ENCODE measurements at regions not wholly inside any gene's neighbourhood (a gene's known extent, or its start where the extent isn't known, plus 50 kb on each side); places are given as distances from the start of the nearest gene placed in this dataset.

DNA sequence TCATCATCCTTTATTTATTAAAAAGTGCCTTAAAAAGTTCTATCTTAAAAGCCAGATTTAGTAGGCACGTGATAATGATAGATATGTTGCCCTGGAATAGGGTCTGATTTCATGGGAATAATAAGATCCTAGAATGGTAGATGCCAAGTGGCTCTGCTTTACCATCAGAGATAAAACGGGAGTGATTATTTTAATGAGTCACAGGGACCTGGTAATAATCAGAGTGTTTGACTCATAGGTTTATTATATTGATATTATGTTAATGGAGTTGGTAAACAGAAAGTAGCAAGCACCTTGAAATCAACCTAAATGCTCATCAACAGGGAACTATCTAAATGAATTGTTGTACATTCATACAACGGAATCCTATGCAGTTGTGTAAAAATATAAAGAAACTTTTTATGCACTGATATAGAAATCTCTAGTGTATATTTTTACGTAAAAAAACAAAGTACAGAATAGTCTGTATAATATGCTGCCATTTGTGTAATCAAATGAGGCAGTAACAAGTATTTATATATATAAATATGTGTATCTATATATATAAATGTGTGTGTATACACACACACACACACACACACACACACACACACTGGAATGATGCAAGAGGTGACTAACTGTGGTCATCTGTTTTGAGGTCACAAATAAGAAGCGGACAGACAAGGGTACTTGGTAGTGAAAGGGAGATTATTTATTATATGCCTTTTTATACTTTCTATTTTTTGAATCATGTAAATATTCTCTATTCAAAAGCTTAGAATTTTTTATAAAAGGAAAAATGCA is 78.6 kb upstream of the DYNC1I1 start:
- CTCF ChIA-PET = interaction anchor here (0.6 to 10.5 kb wide), 6 partner anchors 30 to 905 kb away, joined by 3 to 655 read pairs (median 6); no protein-coding TSS in a partner anchor

More for the DNA sequence above, 78.6 kb upstream of the DYNC1I1 start:
- Histone ChIP-seq H2AFZ (ENCODE audit: control insufficient read depth, low read depth, low read length) (no peak overlapping the region), H3K4me2 (ENCODE audit: control insufficient read depth, insufficient read depth) (no peak overlapping the region), H3K4me1 (ENCODE audit: control insufficient read depth, insufficient read depth, low read length) (no peaks in the 10 kb centered on the region), H3K27me3 (replicated peaks in 1 of 2; ENCODE audit: control insufficient read depth in 2 of 2, insufficient read depth in 2 of 2, low read length in 1 of 2) (no peaks in the 10 kb centered on the region), H3K36me3 (ENCODE audit: control insufficient read depth in 2 of 2, insufficient read depth in 2 of 2, low read length in 1 of 2) (no peaks in the 10 kb centered on the region), H3K79me2 (ENCODE audit: control insufficient read depth, insufficient read depth, low read length) (no peaks in the 10 kb centered on the region), H3K4me3 (no peak overlapping the region), H4K20me1 (ENCODE audit: control insufficient read depth, insufficient read depth) (no peaks in the 10 kb centered on the region), H3K27ac (ENCODE audit: control insufficient read depth, insufficient read depth) (no peak overlapping the region), H3K9me3 (replicated peaks; ENCODE audit: control insufficient read depth, insufficient read depth, low read length) (no peaks in the 10 kb centered on the region), H3K9ac (ENCODE audit: control insufficient read depth, insufficient read depth, low read length) (no peak overlapping the region)
- in situ Hi-C loops (cut with MboI) = loop anchor here (25.0 kb wide), 1 partner anchor 1256 kb away; no protein-coding TSS in a partner anchor
- RAD21 ChIA-PET (ENCODE audit: unreplicated experiment) = interaction anchor here (1.1 to 8.6 kb wide), 2 partner anchors 166 to 182 kb away, joined by 3 to 207 read pairs; no protein-coding TSS in a partner anchor
- ATAC-seq = no peak
- DNase-seq (ENCODE audit: low read depth, low spot score) = no peak
- SMC1A ChIA-PET (ENCODE audit: uncharacterized antibody, unreplicated experiment) = interaction anchor here (0.6 to 10.3 kb wide), 6 partner anchors 21 to 215 kb away, joined by 3 to 448 read pairs (median 5); no protein-coding TSS in a partner anchor
- BruUV-seq (replicated peaks) = no TSS peak
- WGBS (ENCODE audit: insufficient coverage, insufficient replicate concordance, low lambda C conversion rate, missing lambda C conversion rate) = 17% methylated on average over 5 of the region's 5 CpGs
- FAIRE-seq = no peak
- TF ChIP-seq, protein P1, sequence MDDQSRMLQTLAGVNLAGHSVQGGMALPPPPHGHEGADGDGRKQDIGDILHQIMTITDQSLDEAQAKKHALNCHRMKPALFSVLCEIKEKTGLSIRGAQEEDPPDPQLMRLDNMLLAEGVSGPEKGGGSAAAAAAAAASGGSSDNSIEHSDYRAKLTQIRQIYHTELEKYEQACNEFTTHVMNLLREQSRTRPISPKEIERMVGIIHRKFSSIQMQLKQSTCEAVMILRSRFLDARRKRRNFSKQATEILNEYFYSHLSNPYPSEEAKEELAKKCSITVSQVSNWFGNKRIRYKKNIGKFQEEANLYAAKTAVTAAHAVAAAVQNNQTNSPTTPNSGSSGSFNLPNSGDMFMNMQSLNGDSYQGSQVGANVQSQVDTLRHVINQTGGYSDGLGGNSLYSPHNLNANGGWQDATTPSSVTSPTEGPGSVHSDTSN (IDR thresholded peaks at IDR 0.05; ENCODE audit: insufficient replicate concordance, low read depth, low read length) = no peak
- no peak for TF ChIP-seq ZZZ3 (IDR thresholded peaks at IDR 0.05; ENCODE audit: control insufficient read depth, insufficient read length, low read depth)
- TF ChIP-seq CHD4 (IDR thresholded peaks at IDR 0.05) = no peak
- no peak for TF ChIP-seq ZBED1 (IDR thresholded peaks at IDR 0.05; ENCODE audit: borderline replicate concordance)
- TF ChIP-seq NFIC (IDR thresholded peaks at IDR 0.05; ENCODE audit: low read depth, low read length) = no peak
- TF ChIP-seq, protein P2, sequence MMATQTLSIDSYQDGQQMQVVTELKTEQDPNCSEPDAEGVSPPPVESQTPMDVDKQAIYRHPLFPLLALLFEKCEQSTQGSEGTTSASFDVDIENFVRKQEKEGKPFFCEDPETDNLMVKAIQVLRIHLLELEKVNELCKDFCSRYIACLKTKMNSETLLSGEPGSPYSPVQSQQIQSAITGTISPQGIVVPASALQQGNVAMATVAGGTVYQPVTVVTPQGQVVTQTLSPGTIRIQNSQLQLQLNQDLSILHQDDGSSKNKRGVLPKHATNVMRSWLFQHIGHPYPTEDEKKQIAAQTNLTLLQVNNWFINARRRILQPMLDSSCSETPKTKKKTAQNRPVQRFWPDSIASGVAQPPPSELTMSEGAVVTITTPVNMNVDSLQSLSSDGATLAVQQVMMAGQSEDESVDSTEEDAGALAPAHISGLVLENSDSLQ (IDR thresholded peaks at IDR 0.05) = no peak
- no peak for TF ChIP-seq ETV6 (conservative IDR thresholded peaks at IDR 0.05 in 1 of 2, IDR thresholded peaks at IDR 0.05 in 1 of 2; ENCODE audit: borderline replicate concordance in 1 of 2, low read depth in 1 of 2)
- no peak for TF ChIP-seq ZNF622 (IDR thresholded peaks at IDR 0.05)
- no peak for TF ChIP-seq POU2F2 (IDR thresholded peaks at IDR 0.05; ENCODE audit: borderline replicate concordance, low read depth, low read length)
- no peak for TF ChIP-seq EED (IDR thresholded peaks at IDR 0.05; ENCODE audit: low read depth)
- no peak for TF ChIP-seq RBBP5 (conservative IDR thresholded peaks at IDR 0.05)
- no peak for TF ChIP-seq RUNX3 (IDR thresholded peaks at IDR 0.05; ENCODE audit: low read length)
- TF ChIP-seq HCFC1 (IDR thresholded peaks at IDR 0.05; ENCODE audit: low read length) = no peak
- TF ChIP-seq YBX1 (IDR thresholded peaks at IDR 0.05) = no peak
- no peak for TF ChIP-seq CREB1 (IDR thresholded peaks at IDR 0.05; ENCODE audit: low read depth)
- TF ChIP-seq GATAD2B (conservative IDR thresholded peaks at IDR 0.05; ENCODE audit: low read depth) = no peak
- TF ChIP-seq SUPT20H (IDR thresholded peaks at IDR 0.05; ENCODE audit: borderline replicate concordance, control insufficient read depth, low read depth, low read length) = no peak
- TF ChIP-seq, protein P3, sequence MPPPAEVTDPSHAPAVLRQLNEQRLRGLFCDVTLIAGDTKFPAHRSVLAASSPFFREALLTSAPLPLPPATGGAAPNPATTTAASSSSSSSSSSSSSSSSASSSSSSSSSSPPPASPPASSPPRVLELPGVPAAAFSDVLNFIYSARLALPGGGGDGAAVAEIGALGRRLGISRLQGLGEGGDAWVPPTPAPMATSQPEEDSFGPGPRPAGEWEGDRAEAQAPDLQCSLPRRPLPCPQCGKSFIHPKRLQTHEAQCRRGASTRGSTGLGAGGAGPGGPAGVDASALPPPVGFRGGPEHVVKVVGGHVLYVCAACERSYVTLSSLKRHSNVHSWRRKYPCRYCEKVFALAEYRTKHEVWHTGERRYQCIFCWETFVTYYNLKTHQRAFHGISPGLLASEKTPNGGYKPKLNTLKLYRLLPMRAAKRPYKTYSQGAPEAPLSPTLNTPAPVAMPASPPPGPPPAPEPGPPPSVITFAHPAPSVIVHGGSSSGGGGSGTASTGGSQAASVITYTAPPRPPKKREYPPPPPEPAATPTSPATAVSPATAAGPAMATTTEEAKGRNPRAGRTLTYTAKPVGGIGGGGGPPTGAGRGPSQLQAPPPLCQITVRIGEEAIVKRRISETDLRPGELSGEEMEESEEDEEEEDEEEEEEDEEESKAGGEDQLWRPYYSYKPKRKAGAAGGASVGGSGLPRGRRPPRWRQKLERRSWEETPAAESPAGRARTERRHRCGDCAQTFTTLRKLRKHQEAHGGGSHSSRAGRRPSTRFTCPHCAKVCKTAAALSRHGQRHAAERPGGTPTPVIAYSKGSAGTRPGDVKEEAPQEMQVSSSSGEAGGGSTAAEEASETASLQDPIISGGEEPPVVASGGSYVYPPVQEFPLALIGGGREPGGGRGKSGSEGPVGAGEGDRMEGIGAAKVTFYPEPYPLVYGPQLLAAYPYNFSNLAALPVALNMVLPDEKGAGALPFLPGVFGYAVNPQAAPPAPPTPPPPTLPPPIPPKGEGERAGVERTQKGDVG (CRISPR knock-in tag; IDR thresholded peaks at IDR 0.05) = no peak
- TF ChIP-seq IKZF2 (IDR thresholded peaks at IDR 0.05) = no peak
- intact Hi-C loops (cut with micrococcal nuclease; ENCODE audit: unreplicated experiment) = no loop called here
- POLR2A ChIA-PET = no interaction called here

Measured in GM12878 (cell line).